Raji (cell line): ENCODE measurements at regions not wholly inside any gene's neighbourhood (a gene's known extent, or its start where the extent isn't known, plus 50 kb on each side); places are given as distances from the start of the nearest gene placed in this dataset.

Experiments
- POLR2A ChIP-seq: IDR thresholded peaks from 2 replicates; pipeline ENCODE4 v1.6.1; 2011; ENCODE audit warnings: low read depth, low read length, control low read depth; ENCODE audit not compliant: insufficient read depth

DNA sequence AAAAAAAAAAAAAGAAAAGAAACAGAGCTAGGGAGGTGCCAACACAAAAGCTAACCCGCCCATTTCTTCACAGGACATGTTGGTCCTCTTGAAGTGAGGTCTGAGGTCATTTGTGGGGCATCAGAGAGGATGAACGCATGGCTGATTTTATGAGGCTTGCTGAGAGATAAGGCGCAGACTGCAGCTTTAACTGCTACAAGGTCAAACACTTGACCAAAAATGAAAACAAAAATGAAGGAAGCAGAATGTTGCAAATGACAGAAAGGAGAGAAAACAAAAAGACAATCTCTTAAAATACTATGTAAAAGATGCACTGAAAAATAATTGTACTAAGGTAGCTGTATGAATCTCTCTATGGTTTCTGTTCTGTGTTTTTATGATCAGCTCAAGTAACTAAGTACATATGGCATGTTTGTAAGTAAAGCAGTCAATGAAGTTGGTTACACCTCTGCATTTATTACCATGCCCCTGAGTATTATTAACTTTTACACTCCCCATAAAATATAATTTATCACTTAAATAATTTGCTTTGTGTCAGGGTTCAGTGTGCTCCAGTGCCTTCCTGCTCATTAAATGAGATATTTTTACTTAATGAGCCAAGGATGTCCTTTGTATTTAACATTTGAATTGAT lies 249.1 kb upstream of the NR5A2 start:
- no peak for TF ChIP-seq POLR2A

DNA sequence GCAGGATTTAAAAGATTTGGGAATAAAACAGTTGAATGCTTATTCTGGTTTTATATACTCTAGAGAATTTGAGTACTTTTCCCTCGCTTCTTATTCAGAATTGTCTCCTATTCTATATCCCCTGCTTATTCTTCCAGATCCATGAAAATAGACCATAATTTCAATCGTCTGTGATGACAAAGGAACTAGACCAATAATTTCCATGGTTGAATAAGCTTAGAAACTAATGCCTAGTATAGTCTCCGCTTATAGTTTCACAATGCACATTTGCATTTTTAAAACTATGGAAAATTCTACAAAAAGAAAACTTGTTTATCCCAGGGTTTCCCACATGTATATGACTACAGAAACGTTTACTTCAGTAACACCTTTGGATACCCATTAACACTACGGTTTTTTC lies 247.4 kb upstream of the NR5A2 start:
- TF ChIP-seq POLR2A = no peak

- no peak for TF ChIP-seq POLR2A
These were observed 246.4 kb upstream of the NR5A2 start for GRCh38 chr1:199780948-199781670.

DNA sequence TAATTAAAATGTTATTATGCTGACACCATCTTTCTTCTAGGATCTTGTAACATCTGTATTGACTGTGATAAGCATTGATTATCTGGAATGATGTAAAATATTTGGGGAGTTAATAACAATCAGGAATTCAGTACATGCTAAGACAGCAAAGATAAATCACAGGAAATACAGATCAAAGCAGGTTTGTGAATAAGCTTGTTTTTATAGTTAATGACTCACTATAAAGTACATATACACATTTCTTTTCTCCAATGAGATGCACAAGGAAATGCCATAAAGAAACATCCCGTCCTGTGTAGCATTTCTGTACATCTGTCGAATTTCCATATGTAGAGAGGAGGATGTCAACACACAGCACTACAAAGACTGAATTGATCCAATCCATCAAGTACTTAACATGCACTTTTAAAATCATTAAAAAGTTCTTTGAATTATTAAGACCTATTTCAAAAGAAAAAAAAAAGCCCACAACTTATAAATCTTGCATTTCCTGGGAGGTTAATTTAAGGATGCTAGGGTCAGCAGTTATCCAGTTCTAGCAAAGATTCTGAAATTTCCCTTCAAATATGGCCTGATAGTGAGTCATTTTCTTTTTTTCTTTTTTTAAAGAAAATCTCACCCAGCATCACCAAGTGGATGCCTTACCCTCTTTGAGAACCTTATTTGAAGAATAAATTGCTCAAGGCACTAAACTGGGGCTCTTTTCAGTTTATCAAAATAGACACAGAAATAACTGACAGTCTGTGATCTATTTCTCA lies 243.2 kb upstream of the NR5A2 start:
- TF ChIP-seq POLR2A = no peak

- no peak for TF ChIP-seq POLR2A
These were observed 240.8 kb upstream of the NR5A2 start for GRCh38 chr1:199786695-199787094.

GRCh38 chr1:199789141-199789540 lies 238.4 kb upstream of the NR5A2 start:
- TF ChIP-seq POLR2A = no peak

DNA sequence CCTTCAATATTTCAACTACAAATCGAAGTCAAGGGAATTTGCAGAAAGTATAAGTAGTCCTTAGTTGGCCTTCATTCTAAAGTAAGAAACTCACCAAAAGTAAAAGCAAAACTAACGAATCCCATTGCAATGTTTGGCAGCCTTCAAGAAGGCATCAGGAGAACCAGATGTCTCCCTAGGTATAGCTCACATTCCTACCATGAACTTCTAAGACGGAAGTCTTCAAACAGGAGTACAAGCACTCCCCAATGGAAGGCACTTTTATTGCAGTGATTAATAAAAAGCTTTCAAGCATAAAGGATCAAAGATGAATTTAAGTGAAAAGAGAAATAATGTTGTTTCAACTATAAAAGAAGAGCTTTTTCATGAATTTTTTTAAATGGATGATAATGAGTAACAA lies 236.0 kb upstream of the NR5A2 start:
- no peak for TF ChIP-seq POLR2A

GRCh38 chr1:199792874-199793273 lies 234.6 kb upstream of the NR5A2 start:
- no peak for TF ChIP-seq POLR2A

DNA sequence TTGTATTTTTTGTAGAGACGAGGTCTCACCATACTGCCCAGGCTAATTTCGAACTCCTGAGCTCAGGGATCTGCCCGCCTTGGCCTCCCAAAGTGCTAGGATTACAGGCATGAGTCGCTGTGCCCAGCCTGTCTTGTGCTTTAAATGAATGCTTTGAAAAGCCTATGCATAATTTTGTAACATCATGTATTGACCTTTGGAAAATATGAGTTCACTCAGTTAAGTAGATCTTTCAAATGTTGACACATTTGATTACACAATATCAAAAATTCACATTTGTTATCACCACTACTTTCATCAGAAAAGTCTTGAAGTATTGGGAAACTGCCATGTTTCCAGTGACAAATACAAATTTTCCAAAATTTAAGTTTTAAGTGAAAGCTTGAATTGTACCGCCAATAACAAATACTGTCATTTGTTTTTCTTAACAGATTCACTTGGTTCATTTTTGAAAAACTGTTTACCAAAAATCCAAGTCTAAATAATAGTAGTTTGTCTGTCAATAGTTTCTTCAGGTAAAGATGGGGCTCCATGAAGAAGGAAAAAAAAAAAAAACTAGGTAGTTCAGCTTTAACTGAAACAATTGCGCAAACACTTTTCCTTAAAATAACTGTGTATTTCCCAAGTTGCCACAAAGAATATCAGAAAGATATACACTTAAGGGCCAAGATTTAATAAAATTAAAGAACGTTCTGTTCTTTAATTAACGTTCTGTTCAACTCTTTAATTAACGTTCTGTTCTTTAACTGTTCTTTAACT lies 233.2 kb upstream of the NR5A2 start:
- TF ChIP-seq POLR2A = no peak

GRCh38 chr1:199799116-199799515 lies 228.4 kb upstream of the NR5A2 start:
- no peak for TF ChIP-seq POLR2A

DNA sequence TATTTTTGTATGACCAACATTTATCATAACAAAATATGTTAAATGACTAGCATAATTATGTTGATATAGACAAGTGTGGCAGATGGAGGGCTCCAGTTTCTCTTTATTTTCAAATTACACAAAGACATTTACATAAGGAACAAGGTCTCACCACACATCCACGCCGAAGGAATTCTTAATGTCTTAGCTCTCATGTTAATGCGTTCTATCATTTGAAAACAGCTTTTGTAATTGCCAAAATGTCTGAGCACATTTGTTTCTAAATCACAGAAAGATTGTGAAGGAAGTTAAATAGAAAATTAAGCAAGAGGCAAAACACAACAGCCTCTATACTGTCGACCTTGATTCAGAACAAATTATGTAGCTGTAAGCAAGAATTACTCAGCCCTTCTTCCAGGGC lies 223.0 kb upstream of the NR5A2 start:
- TF ChIP-seq POLR2A = no peak

GRCh38 chr1:199808110-199808870 lies 219.2 kb upstream of the NR5A2 start:
- no peak for TF ChIP-seq POLR2A

DNA sequence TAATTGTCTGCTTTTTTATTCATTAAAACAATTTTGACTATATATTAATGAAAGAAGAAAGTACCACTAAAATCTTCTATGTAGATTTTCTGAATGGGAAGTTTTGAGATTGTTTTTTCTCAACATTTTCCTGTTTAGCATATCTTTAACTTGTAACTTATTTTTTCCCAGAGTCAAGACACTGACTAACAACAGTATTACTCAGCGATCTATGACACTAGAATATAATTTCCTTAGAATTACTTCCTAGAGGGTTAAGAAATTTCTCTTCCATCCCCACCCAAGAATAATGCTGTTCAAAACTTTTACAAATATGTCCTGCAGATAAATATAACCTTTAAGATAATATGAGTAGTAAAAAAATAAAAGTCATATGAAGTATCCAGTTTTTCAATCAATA lies 218.2 kb upstream of the NR5A2 start:
- TF ChIP-seq POLR2A = no peak

- TF ChIP-seq POLR2A = no peak
These were observed 216.3 kb upstream of the NR5A2 start for GRCh38 chr1:199811163-199811562.

DNA sequence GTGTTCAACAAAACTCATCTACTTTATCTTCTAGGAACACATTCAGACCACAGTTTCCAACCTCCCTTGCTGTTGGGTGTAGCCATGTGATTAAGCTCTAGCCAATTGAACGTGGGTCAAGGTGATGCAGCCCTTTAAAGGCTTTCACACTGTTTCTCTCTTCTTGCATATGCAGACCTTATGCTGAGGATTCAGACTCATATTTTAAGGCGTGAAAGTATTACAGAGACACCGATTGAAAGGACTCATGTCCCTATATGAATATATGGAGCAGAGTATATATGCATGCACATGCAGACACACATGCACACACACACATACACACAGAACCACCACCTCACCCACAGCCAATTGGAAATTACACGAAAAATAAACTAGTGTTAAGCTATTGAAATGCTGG lies 214.3 kb upstream of the NR5A2 start:
- TF ChIP-seq POLR2A = no peak
